Skeletal muscle satellite cell (primary cell): ENCODE measurements at regions not wholly inside any gene's neighbourhood (a gene's known extent, or its start where the extent isn't known, plus 50 kb on each side); places are given as distances from the start of the nearest gene placed in this dataset.
A peak's percentile ranks its signal among the peaks of the same experiment; 100 is the strongest.

Source experiments
- H3K27me3 ChIP-seq: 2 replicates; pipeline ENCODE4 v1.7.0; 2013; ENCODE audit warnings: low read length; ENCODE audit not compliant: control insufficient read depth, insufficient read depth
- H3K36me3 ChIP-seq: 2 replicates; pipeline ENCODE4 v1.7.0; 2013; ENCODE audit warnings: mild to moderate bottlenecking, control low read depth, low read length; ENCODE audit not compliant: insufficient read depth
- H3K4me1 ChIP-seq: 2 replicates; pipeline ENCODE4 v1.7.0; 2013; ENCODE audit warnings: low read length; ENCODE audit not compliant: control insufficient read depth, insufficient read depth
- H3K4me2 ChIP-seq: 2 replicates; pipeline ENCODE4 v1.7.0; 2013; ENCODE audit warnings: mild to moderate bottlenecking, low read length
- H3K4me3 ChIP-seq: 2 replicates; pipeline ENCODE4 v1.7.0; 2013; ENCODE audit warnings: low read length
- H3K9ac ChIP-seq: 2 replicates; pipeline ENCODE4 v1.7.0; 2013; ENCODE audit warnings: mild to moderate bottlenecking, low read depth, low read length, moderate library complexity
- H3K9me3 ChIP-seq: replicated peaks from 2 replicates; pipeline ENCODE4 v1.7.0; 2013; ENCODE audit warnings: mild to moderate bottlenecking, control low read depth, low read length

DNA sequence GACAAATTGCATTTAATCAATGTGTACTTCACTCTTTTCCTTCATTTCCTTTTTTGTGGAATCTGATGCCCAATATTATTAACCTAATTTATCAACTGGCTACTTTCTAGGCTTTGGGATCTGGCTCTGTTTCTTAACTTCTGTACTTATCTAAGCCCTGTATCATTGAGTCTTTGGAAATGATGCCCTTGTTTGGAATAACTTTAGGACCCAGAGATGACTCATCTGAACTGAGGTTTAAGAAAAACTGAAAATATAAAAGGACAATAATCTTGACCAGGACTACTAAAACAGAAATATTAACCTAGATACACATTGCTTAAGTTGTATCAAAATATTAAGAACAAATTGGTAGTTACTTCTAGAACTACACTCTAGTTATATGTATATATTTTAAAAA is 600.8 kb downstream of the CPS1 start:
- H3K9me3 ChIP-seq: no peaks in the 10 kb centered on the region
- H3K36me3 ChIP-seq: no peaks in the 10 kb centered on the region
- no peak overlapping the region for H3K4me3 ChIP-seq
- H3K4me1 ChIP-seq: peaks cover 9% of the 10 kb centered on the region
- H3K27me3 ChIP-seq: no peaks in the 10 kb centered on the region
- no peak overlapping the region for H3K4me2 ChIP-seq
- H3K9ac ChIP-seq: no peak overlapping the region

DNA sequence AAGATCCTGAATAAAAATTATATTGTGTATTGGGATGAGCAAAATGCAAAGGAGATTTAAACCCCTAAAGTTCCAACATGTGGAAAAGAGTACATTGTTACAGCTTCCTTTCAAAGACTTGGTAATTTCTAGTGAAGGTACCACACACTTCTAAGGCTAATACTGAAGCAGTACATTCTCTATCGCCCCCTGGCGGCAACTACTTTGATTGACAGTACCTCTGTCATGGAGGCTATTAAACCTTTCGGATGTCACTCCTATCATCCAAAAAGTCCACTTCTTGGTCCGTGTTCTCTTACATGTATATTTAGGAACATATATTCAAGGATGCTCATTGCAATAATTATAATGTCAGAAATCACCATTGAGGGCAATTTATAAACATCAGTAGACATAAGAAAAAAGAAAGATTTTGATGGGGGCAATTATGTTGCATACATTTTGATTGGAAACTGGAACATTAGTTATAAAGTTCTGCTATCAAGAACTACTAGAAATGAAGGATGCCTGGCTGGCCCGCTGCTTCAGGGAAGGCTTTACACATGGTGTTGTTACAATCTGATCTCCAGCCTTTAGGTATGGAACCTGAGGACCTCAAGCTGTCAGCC is 601.6 kb downstream of the CPS1 start:
- Histone ChIP-seq H3K4me1 (peaks cover 9% of the 10 kb centered on the region), H3K4me2 (no peak overlapping the region), H3K4me3 (no peak overlapping the region), H3K9ac (no peak overlapping the region), H3K27me3 (no peaks in the 10 kb centered on the region), H3K9me3 (no peaks in the 10 kb centered on the region), H3K36me3 (no peaks in the 10 kb centered on the region)

DNA sequence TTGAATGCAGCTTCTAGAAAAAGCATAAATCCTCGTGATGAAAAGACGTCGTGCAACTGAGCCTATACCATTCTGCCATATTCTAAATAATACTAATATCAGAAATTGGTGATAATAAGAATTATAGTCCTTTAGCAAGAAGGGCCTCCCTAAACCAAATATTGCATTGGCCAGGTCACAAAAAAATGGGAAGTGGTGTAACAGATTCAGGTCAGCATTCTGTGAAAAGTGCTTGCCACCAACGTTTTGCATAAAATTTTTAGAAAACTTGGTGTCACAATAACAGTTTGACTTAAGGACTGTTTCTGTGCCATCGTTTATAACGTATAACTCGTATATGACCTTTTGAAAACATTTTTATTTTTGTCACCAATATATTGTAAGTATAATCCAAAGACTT is 603.6 kb downstream of the CPS1 start:
- H3K36me3 ChIP-seq: no peaks in the 10 kb centered on the region
- no peaks in the 10 kb centered on the region for H3K27me3 ChIP-seq
- H3K4me1 ChIP-seq: peaks cover 9% of the 10 kb centered on the region
- H3K9ac ChIP-seq: no peak overlapping the region
- no peaks in the 10 kb centered on the region for H3K9me3 ChIP-seq
- H3K4me2 ChIP-seq: no peak overlapping the region
- no peak overlapping the region for H3K4me3 ChIP-seq

DNA sequence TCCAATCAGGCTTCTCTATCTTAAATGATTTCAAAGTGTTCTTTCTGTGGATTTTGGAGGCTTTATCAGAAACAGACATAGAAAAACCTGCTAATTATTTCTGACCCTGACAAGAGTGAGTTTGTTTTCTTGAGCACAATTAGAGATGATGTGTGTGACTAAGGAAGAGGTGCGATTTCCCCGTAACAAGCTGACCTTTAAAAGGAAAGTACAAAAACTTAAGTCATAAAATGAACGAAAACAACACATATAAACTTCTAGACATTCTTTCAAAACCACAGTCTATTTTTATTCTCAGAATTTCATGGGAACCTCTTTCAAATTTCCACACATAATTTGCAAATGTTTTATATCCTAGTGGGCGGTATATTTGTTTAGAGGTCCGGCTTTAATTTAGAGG is 604.8 kb downstream of the CPS1 start:
- Histone ChIP-seq H3K9ac (no peak overlapping the region), H3K36me3 (no peaks in the 10 kb centered on the region), H3K4me2 (peak overlapping the region; percentile 42), H3K9me3 (no peaks in the 10 kb centered on the region), H3K4me1 (peaks cover 9% of the 10 kb centered on the region), H3K4me3 (no peak overlapping the region), H3K27me3 (no peaks in the 10 kb centered on the region)

DNA sequence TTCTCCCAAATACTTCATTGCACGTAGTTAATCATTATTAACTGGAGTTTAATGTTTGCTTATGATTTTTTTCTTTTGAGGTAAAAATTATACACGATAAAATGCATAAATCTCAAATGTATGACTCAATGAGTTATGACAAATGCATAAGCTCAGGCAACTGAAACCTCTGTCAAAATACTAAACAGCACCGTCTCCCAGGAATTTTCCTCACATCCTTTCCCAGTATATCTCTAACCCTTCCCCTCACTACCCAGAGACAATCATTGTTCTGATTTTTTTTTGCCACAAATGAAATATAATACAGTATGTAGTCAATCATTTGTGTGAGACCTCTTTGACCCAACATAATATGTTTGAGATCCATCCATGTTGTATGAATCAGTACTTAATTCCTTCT is 606.5 kb downstream of the CPS1 start:
- no peaks in the 10 kb centered on the region for H3K4me1 ChIP-seq
- no peak overlapping the region for H3K4me2 ChIP-seq
- no peak overlapping the region for H3K9ac ChIP-seq
- no peak overlapping the region for H3K4me3 ChIP-seq
- no peaks in the 10 kb centered on the region for H3K27me3 ChIP-seq
- no peaks in the 10 kb centered on the region for H3K9me3 ChIP-seq
- no peaks in the 10 kb centered on the region for H3K36me3 ChIP-seq

DNA sequence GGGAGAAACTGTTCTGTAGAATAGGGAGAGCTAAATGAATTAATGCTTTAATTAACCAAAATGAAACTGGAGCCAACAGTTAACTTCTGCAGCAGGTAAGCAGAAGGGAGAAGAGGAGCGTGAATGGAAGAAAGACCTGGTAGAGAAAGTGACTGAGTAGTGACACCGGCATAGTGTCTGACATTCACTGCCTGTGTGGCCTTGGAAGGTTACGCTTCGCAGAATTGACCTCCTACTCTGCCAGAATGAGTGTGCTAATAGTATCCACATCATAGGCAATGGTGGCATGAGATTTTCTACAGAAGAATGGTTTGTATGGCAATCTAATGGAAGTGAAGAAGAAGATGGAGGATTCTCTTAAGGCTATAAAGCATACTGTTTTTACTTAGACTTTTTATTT is 614.4 kb downstream of the CPS1 start:
- Histone ChIP-seq H3K4me1 (no peaks in the 10 kb centered on the region), H3K4me2 (no peak overlapping the region), H3K36me3 (no peaks in the 10 kb centered on the region), H3K9me3 (no peaks in the 10 kb centered on the region), H3K4me3 (no peak overlapping the region), H3K27me3 (no peaks in the 10 kb centered on the region), H3K9ac (no peak overlapping the region)

DNA sequence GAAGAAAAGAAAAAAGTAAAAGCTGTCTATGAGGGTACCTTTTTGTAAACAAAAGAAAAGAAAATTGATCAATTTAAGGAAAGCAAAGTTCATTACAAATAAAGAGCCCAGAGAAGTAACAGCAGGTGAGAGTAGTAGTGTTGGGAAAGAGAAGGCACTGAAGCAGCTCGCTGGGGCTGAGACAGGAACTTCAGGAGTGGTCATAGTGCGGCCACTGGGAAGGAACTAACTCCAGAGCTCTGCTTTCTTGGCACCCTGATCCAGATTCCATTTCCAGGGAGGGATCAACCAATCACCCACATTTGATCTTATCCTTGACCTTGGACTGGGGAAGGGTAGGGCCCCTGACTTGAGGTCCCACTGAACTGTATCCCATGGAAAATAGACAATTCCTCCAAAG is 617.6 kb downstream of the CPS1 start:
- Histone ChIP-seq H3K9ac (no peak overlapping the region), H3K9me3 (no peaks in the 10 kb centered on the region), H3K27me3 (no peaks in the 10 kb centered on the region), H3K4me2 (no peak overlapping the region), H3K4me3 (no peak overlapping the region), H3K4me1 (no peaks in the 10 kb centered on the region), H3K36me3 (no peaks in the 10 kb centered on the region)

DNA sequence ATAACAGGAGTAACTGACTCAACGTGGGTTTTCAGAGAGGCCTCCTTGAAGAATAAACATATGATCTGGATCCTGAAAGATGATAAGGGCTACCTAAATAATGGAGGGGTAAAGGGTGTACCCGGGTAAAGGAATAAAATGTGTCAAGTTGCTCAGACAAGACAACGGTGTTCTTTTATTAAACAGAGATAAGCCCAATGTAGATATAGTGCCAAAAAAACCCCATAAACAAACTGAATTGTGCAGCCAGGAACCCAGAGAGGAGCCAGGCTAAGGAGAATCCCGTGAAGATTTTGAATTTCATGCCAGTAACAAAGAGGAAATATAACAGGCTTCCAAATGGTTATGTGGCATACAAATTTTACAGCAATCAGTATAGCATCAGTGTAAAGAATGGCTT is 618.2 kb downstream of the CPS1 start:
- Histone ChIP-seq H3K4me2 (no peak overlapping the region), H3K4me3 (no peak overlapping the region), H3K9ac (no peak overlapping the region), H3K4me1 (no peaks in the 10 kb centered on the region), H3K36me3 (no peaks in the 10 kb centered on the region), H3K27me3 (no peaks in the 10 kb centered on the region), H3K9me3 (no peaks in the 10 kb centered on the region)

DNA sequence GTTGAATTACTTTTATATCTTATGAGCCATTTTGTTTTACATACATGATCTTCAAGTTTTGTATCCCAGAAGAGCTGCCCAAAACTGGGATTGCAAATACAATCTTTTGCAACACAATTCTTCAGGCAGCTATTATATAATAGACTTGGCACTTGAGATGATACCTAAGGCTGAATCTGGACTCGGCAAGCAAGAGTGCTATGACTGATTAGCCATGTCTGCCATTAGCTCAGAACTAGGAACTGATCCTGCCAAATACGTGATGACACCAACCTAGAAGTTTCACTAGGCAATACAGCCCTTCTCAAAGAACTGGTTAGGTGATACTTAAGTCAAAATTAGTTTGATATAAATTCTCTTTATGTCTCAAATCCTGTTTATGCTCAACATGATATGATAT is 619.6 kb downstream of the CPS1 start:
- H3K9ac ChIP-seq: no peak overlapping the region
- H3K27me3 ChIP-seq: no peaks in the 10 kb centered on the region
- H3K9me3 ChIP-seq: no peaks in the 10 kb centered on the region
- H3K36me3 ChIP-seq: no peaks in the 10 kb centered on the region
- H3K4me2 ChIP-seq: no peak overlapping the region
- H3K4me1 ChIP-seq: no peaks in the 10 kb centered on the region
- H3K4me3 ChIP-seq: no peak overlapping the region

DNA sequence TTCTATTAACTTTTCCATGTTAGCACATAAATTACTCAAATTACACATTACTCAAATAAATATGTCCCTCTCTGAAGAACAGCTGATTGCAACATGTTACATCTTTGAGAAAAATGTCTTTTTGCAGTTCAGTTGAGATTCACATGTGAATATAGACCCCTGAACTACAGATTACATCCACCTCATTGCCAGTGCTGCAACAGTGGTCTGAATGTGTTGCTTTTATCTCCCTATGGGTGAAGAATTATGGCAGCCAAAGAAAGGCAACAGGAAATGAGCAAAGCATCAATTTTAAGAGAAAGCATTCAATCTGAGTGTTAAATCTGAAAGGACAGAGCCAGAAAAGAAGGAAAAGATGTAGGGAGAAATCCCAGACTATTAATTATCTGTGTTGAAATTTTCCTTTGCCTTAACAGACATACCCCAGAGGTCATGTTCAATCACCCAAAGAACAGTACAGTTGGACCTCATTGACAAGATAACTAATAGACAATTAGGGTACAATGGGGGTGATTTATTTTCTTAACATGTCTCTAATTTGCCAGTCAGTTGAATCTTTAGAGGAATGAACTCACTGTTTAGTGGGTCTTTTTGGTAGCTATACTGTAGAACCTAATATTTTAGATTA is 620.2 kb downstream of the CPS1 start:
- H3K27me3 ChIP-seq: no peaks in the 10 kb centered on the region
- H3K4me1 ChIP-seq: no peaks in the 10 kb centered on the region
- no peak overlapping the region for H3K9ac ChIP-seq
- H3K9me3 ChIP-seq: no peaks in the 10 kb centered on the region
- H3K4me3 ChIP-seq: no peak overlapping the region
- no peak overlapping the region for H3K4me2 ChIP-seq
- H3K36me3 ChIP-seq: no peaks in the 10 kb centered on the region

DNA sequence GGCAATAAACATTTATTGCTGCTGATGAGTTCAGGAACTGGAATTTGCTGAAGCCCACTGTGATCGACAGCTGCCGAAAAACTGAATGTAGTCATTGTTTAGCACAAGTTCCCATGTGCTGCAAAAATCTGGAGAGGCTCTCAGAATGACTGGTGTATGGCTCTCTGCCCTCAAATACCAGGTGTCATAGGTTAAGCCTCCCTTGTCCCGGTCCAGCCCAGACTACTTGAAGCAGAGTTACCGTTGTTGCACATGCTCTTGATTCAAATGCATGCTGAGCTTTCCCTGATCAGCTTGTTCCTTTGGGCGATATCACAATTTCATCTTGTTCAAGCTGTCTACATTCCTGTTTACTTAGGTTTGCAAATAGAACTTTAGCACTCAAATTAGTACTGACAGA is 625.2 kb downstream of the CPS1 start:
- H3K4me1 ChIP-seq: no peaks in the 10 kb centered on the region
- no peaks in the 10 kb centered on the region for H3K9me3 ChIP-seq
- no peaks in the 10 kb centered on the region for H3K36me3 ChIP-seq
- no peaks in the 10 kb centered on the region for H3K27me3 ChIP-seq
- no peak overlapping the region for H3K4me3 ChIP-seq
- no peak overlapping the region for H3K4me2 ChIP-seq
- no peak overlapping the region for H3K9ac ChIP-seq

DNA sequence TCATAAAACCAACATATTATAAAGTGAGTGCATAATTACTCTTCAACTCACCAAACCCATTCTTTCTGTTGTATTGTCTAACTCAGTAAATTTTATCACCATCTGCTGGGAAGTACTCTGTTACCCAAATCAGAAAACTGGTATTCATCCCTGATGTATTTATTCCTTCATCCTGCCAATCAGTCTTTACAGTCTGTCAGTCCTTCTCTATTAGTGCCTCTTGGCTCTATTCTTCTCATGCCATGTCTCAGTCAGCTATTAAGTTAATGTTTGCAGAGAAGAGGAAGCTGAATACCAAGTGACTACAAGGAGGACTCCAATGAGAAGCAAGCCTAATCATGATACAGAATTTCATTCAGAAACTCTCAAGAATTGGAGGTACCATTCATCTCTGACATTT is 631.2 kb downstream of the CPS1 start:
- Histone ChIP-seq H3K4me3 (no peak overlapping the region), H3K9ac (no peak overlapping the region)

More for the DNA sequence above, 631.2 kb downstream of the CPS1 start:
- Histone ChIP-seq H3K4me1 (no peaks in the 10 kb centered on the region), H3K4me2 (no peak overlapping the region), H3K9me3 (no peaks in the 10 kb centered on the region), H3K27me3 (peaks cover 4% of the 10 kb centered on the region), H3K36me3 (no peaks in the 10 kb centered on the region)
